SK-N-SH (cell line): ENCODE measurements at regions not wholly inside any gene's neighbourhood (a gene's known extent, or its start where the extent isn't known, plus 50 kb on each side); places are given as distances from the start of the nearest gene placed in this dataset.

Experiments used
- CTCF ChIA-PET: fragments of 300-600, 350-600 bp; formaldehyde crosslinking; extraction: SDS; loops from one replicate; lab custom pipeline; 2021; lab: Yijun Ruan, JAX
- POLR2A ChIA-PET: fragments of 350-600 bp; sonication (Branson Sonifier 250); formaldehyde crosslinking; extraction: SDS; loops from one replicate; lab custom pipeline; 2020; ENCODE audit warnings: antibody characterized with exemption, inconsistent platforms; lab: Yijun Ruan, JAX
- DNase-seq: peaks from one replicate; pipeline ENCODE4 v3.0.0; 2012
- H2AFZ ChIP-seq: fragments of 200-600 bp; sonication (generic); 2 replicates; pipeline ENCODE4 v1.8.1; 2016; ENCODE audit warnings: antibody characterized with exemption, mild to moderate bottlenecking, low read depth
- H3F3A ChIP-seq: fragments of 200-600 bp; sonication (generic); replicated peaks from 2 replicates; pipeline ENCODE3; 2016; ENCODE audit warnings: antibody characterized with exemption, mild to moderate bottlenecking; ENCODE audit not compliant: insufficient read depth
- H3K27ac ChIP-seq, 2 experiments: fragments of 200-500 bp in 1 of 2; fragments of 200-600 bp in 1 of 2; sonication (Bioruptor generic) in 1 of 2; sonication (generic), shearing (Covaris generic) in 1 of 2; 2 replicates each; pipeline versions ENCODE4 v1.5.1 to v1.6.1; 2014 to 2016; ENCODE audit warnings: low read depth in 2 of 2, inconsistent platforms in 1 of 2, low read length in 1 of 2, mild to moderate bottlenecking in 1 of 2, mixed read lengths in 1 of 2
- H3K27me3 ChIP-seq: fragments of 200-600 bp; sonication (generic), shearing (Covaris generic); 2 replicates; pipeline ENCODE4 v1.6.1; 2016; ENCODE audit warnings: mixed run types; ENCODE audit not compliant: insufficient read depth
- H3K36me3 ChIP-seq, 2 experiments: fragments of 200-500 bp in 1 of 2; fragments of 200-600 bp in 1 of 2; sonication (Bioruptor generic) in 1 of 2; sonication (generic) in 1 of 2; replicated peaks in 1 of 2; 2 replicates each; pipeline versions ENCODE3 to v1.5.1; 2014 to 2016; ENCODE audit warnings: low read length in 1 of 2, mild to moderate bottlenecking in 1 of 2; ENCODE audit not compliant: insufficient read depth in 2 of 2, control insufficient read depth in 1 of 2
- H3K4me1 ChIP-seq, 2 experiments: fragments of 200-500 bp in 1 of 2; fragments of 200-600 bp in 1 of 2; sonication (Bioruptor generic) in 1 of 2; sonication (generic), shearing (Covaris generic) in 1 of 2; 2 replicates each; pipeline versions ENCODE4 v1.5.1 to v1.6.1; 2014 to 2016; ENCODE audit warnings: low read depth in 1 of 2, low read length in 1 of 2, mixed run types in 1 of 2; ENCODE audit not compliant: insufficient read depth in 2 of 2, control insufficient read depth in 1 of 2
- H3K4me2 ChIP-seq: fragments of 200-600 bp; sonication (generic), shearing (Covaris generic); 2 replicates; pipeline ENCODE4 v1.6.1; 2017; ENCODE audit warnings: mixed run types
- H3K4me3 ChIP-seq, 2 experiments: fragments of 200-500 bp in 1 of 2; fragments of 200-600 bp in 1 of 2; sonication (Bioruptor generic) in 1 of 2; sonication (generic), shearing (Covaris generic) in 1 of 2; 2 replicates each; pipeline versions ENCODE4 v1.5.1 to v1.8.1; 2014 to 2016; ENCODE audit warnings: low read depth in 2 of 2, inconsistent platforms in 1 of 2, low read length in 1 of 2, mild to moderate bottlenecking in 1 of 2, mixed read lengths in 1 of 2, moderate library complexity in 1 of 2
- H3K79me2 ChIP-seq: fragments of 200-600 bp; sonication (generic); 2 replicates; pipeline ENCODE4 v1.8.1; 2017; ENCODE audit warnings: mild to moderate bottlenecking; ENCODE audit not compliant: insufficient read depth
- H3K9ac ChIP-seq: fragments of 200-600 bp; sonication (generic); 2 replicates; pipeline ENCODE4 v1.6.1; 2017; ENCODE audit warnings: mixed run types
- H3K9me2 ChIP-seq: fragments of 200-600 bp; sonication (generic); 2 replicates; pipeline ENCODE4 v1.6.1; 2017; ENCODE audit warnings: mixed run types
- H3K9me3 ChIP-seq: fragments of 200-600 bp; sonication (generic); 2 replicates; pipeline ENCODE4 v1.6.1; 2017; ENCODE audit warnings: mixed run types, mild to moderate bottlenecking, moderate library complexity
- H4K20me1 ChIP-seq: fragments of 200-600 bp; sonication (generic); 2 replicates; pipeline ENCODE4 v1.6.1; 2017; ENCODE audit warnings: mild to moderate bottlenecking, mixed run types; ENCODE audit not compliant: insufficient read depth
- CHD2 ChIP-seq: fragments of 150-350 bp; IDR thresholded peaks from 2 replicates; pipeline ENCODE4 v1.6.1; 2018; ENCODE audit warnings: low read length; ENCODE audit not compliant: partially characterized antibody
- EP300 ChIP-seq, 2 experiments: IDR thresholded peaks; 2 replicates each; pipeline versions ENCODE4 v1.4.0 to v1.6.1; 2012; ENCODE audit warnings: borderline replicate concordance in 1 of 2, low read depth in 1 of 2, low read length in 1 of 2
- EZH2phosphoT487 ChIP-seq: fragments of 200-600 bp; sonication (generic); IDR thresholded peaks from 2 replicates; pipeline ENCODE4 v1.6.1; 2017; ENCODE audit warnings: low read depth, mixed run types, mild to moderate bottlenecking, antibody characterized with exemption, moderate library complexity, borderline replicate concordance
- GABPA ChIP-seq: IDR thresholded peaks from 2 replicates; pipeline ENCODE4 v1.4.0; 2012; ENCODE audit warnings: low read depth, mild to moderate bottlenecking
- GATA2 ChIP-seq: sonication (generic); formaldehyde crosslinking; IDR thresholded peaks from 2 replicates; pipeline ENCODE4 v1.5.0; 2020; ENCODE audit warnings: mild to moderate bottlenecking, missing genetic modification reagents
- IRF3 ChIP-seq: fragments of 150-350 bp; IDR thresholded peaks from 2 replicates; pipeline ENCODE4 v1.6.1; 2016; ENCODE audit warnings: mild to moderate bottlenecking, low read depth, low read length
- JUND ChIP-seq: IDR thresholded peaks from 2 replicates; pipeline ENCODE4 v1.4.0; 2012
- MEF2A ChIP-seq: IDR thresholded peaks from 2 replicates; pipeline ENCODE4 v1.4.0; 2012; ENCODE audit warnings: low read depth, borderline replicate concordance
- REST ChIP-seq: IDR thresholded peaks from 2 replicates; pipeline ENCODE4 v1.6.1; 2012; ENCODE audit warnings: mild to moderate bottlenecking, low read depth, low read length, moderate library complexity
- TCF12 ChIP-seq: IDR thresholded peaks from 2 replicates; pipeline ENCODE4 v1.4.0; 2012
- WGBS: methylation state at CpG from one replicate; pipeline ENCODE4 v1.1.6; 2017; ENCODE audit warnings: low lambda C conversion rate; 5-methylcytosine and 5-hydroxymethylcytosine counted together

- 84% methylated on average over 2 of the region's 2 CpGs for WGBS
- Histone ChIP-seq H3K9me3 (no peaks in the 10 kb centered on the region), H3K4me3 (no peak overlapping the region), H3K9me2 (no peaks in the 10 kb centered on the region), H3K9ac (no peak overlapping the region), H4K20me1 (no peaks in the 10 kb centered on the region), H3F3A (no peaks in the 10 kb centered on the region), H3K4me2 (no peak overlapping the region), H3K27ac (no peak overlapping the region), H2AFZ (no peak overlapping the region), H3K4me1 (peaks cover 0 to 11% of the 10 kb centered on the region in 2 experiments; a peak in 2 of 4 replicates), H3K36me3 (no peaks in the 10 kb centered on the region), H3K27me3 (no peaks in the 10 kb centered on the region), H3K79me2 (no peaks in the 10 kb centered on the region)
- CTCF ChIA-PET: interaction anchor here (0.6 to 0.8 kb wide), 2 partner anchors 11 to 1022 kb away, joined by 3 read pairs; partner anchors contain the start of gene BCO2
- POLR2A ChIA-PET: no interaction called here
- TF ChIP-seq GABPA: no peak
- TF ChIP-seq REST: no peak
- TF ChIP-seq EZH2phosphoT487: no peak
- TF ChIP-seq MEF2A: no peak
- DNase-seq: no peak
These were observed 92.3 kb upstream of the POU2AF2 start for GRCh38 chr11:111153194-111153593.

DNA sequence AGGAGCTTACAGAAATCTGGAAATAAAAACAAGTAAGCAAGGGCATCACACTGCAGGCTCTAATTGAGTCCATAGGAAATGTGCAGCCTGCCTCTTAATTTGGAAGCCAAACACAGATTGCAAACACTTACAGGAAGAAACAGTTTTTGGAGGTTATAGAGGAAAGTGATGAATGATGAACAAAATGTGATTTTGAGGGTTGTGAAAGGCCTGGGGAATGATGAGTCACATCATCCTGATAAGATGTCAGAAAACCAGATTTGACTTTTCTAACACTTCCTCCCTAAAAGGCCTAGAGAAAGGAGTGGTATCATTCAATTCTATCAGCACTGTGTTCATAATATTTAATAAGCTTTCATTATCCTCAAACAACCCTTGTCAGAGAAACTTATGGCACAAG, 96.6 kb upstream of the POU2AF2 start:
- H3F3A ChIP-seq: no peaks in the 10 kb centered on the region
- DNase-seq: peak; percentile 19
- no peak overlapping the region for H3K4me3 ChIP-seq
- H3K9me3 ChIP-seq: no peaks in the 10 kb centered on the region
- no peak overlapping the region for H2AFZ ChIP-seq
- H3K27me3 ChIP-seq: no peaks in the 10 kb centered on the region
- ChIA-PET POLR2A (no interaction called here), CTCF (interaction anchor here (2.2 kb wide), 1 partner anchor 81 kb away, joined by 8 read pairs; no protein-coding TSS in a partner anchor)
- H3K27ac ChIP-seq: peak overlapping the region in 1 of 2 experiments; percentile 92; a peak in 2 of 4 replicates
- H3K4me2 ChIP-seq: no peak overlapping the region
- no peaks in the 10 kb centered on the region for H4K20me1 ChIP-seq
- no peak overlapping the region for H3K9ac ChIP-seq
- TF ChIP-seq EP300 (IDR thresholded peaks at IDR 0.05; ENCODE audit: borderline replicate concordance in 1 of 2, low read depth in 1 of 2, low read length in 1 of 2) (peak in 1 of 2 experiments; percentile 85; a peak in 2 of 4 replicates), TCF12 (0 out of 2 replicates have a peak, but pooled peaks have one; percentile 9), JUND (peak; percentile 28; the same call in 1 of the 2 replicates), GATA2 (CRISPR knock-in tag) (peak; percentile 65), IRF3 (no peak), CHD2 (peak; percentile 5)
- TF ChIP-seq, all 33 proteins: peak for 5
- Histone ChIP-seq H3K4me1 (peaks cover 0 to 13% of the 10 kb centered on the region in 2 experiments; a peak in 2 of 4 replicates), H3K79me2 (no peaks in the 10 kb centered on the region), H3K9me2 (no peaks in the 10 kb centered on the region), H3K36me3 (no peaks in the 10 kb centered on the region)
